ENCODE measurements at regions not wholly inside any gene's neighbourhood (a gene's known extent, or its start where the extent isn't known, plus 50 kb on each side); places are given as distances from the start of the nearest gene placed in this dataset.

DNA sequence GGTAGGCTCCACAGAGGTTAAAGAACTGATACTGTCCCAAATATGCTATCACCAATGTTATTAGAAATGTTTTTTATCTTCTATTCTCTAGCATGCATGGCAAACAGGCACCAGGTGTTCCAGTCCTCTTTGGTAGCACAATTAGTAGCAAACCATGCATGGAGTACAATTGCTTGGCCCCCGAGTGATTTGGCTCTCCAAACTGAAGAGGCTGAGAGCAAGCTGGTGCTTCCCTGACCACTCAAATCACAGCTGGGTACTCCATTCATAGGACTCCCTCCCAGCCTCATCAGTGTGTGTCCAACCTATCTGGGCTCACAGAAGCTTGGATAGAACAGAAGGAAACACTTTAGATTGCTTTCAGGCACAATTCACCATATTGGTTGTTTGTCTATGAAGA, 93.4 kb downstream of the DIO2 start:
- H3K36me3 ChIP-seq (ENCODE audit: insufficient read depth, insufficient read length, low read length): no peaks in the 10 kb centered on the region
- H3K9me3 ChIP-seq (ENCODE audit: insufficient read depth, low read length): peaks cover 2% of the 10 kb centered on the region; the same call in 1 of the 2 replicates
- no peak for DNase-seq (ENCODE audit: low read depth, low spot score)
- TF ChIP-seq YY1 (IDR thresholded peaks at IDR 0.05; ENCODE audit: insufficient read depth, insufficient read length) (no peak), SUZ12 (IDR thresholded peaks at IDR 0.05; ENCODE audit: extremely low read depth, insufficient read depth, insufficient read length) (no peak), ZNF274 (IDR thresholded peaks at IDR 0.05; ENCODE audit: low read depth, low read length) (no peak)
- H3K27me3 ChIP-seq (ENCODE audit: insufficient read depth, insufficient read length): no peaks in the 10 kb centered on the region
- H3K4me1 ChIP-seq (ENCODE audit: insufficient read depth, insufficient read length): no peaks in the 10 kb centered on the region
- no peak overlapping the region for H3K9ac ChIP-seq (ENCODE audit: insufficient read length, low read depth)
- H3K4me3 ChIP-seq (ENCODE audit: insufficient read length, low read depth): no peak overlapping the region

DNA sequence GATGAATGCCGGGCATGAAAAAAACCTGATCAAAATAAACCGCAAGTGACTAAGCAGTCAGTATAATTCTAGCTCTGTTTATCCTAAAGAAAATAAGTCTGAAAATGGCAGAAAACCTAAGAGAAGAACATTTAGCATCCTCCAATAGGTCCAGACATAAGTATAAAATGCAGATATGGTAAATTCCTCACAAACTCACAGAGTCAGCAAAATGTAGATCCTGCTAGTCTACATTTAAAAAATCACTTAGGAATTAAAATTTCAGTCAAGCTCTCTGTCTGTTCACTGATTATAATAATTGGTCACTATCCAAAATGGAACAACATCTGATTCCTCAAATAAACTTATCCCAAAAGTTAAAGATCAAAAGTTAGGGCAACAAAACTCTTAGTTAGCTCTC, 95.1 kb downstream of the DIO2 start:
- Histone ChIP-seq H3K36me3 (ENCODE audit: insufficient read depth, insufficient read length, low read length) (no peaks in the 10 kb centered on the region), H3K4me3 (ENCODE audit: insufficient read length, low read depth) (no peak overlapping the region)

DNA sequence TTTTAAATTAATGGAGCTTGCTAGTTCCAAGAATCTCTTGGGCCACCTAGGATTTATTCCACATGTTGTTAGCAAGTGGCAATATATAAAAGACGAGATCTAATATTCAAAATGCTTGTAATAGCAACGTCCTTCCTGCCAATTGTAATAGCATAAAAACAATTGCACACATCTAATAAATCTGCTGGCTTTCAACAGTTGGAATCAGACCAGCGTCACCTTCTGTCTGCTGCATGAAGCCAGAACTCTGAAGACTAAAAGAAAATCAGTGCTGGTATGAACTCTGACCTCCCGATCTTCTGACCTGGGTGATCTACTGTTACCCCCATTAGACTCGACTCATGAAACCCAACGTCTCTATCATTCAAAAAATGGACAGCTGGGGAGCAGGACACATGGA, 100.6 kb downstream of the DIO2 start:
- H3K36me3 ChIP-seq (ENCODE audit: insufficient read depth, insufficient read length, low read length): no peaks in the 10 kb centered on the region
- TF ChIP-seq YY1 (IDR thresholded peaks at IDR 0.05; ENCODE audit: insufficient read depth, insufficient read length): no peak
- TF ChIP-seq ZNF274 (IDR thresholded peaks at IDR 0.05; ENCODE audit: low read depth, low read length): no peak
- TF ChIP-seq SUZ12 (IDR thresholded peaks at IDR 0.05; ENCODE audit: extremely low read depth, insufficient read depth, insufficient read length): no peak
- DNase-seq (ENCODE audit: low read depth, low spot score): no peak

More for the DNA sequence above, 95.1 kb downstream of the DIO2 start:
- Histone ChIP-seq H3K4me1 (ENCODE audit: insufficient read depth, insufficient read length) (no peaks in the 10 kb centered on the region), H3K9ac (ENCODE audit: insufficient read length, low read depth) (no peak overlapping the region), H3K9me3 (ENCODE audit: insufficient read depth, low read length) (no peaks in the 10 kb centered on the region), H3K27me3 (ENCODE audit: insufficient read depth, insufficient read length) (no peaks in the 10 kb centered on the region)
- TF ChIP-seq ZNF274 (IDR thresholded peaks at IDR 0.05; ENCODE audit: low read depth, low read length) (no peak), SUZ12 (IDR thresholded peaks at IDR 0.05; ENCODE audit: extremely low read depth, insufficient read depth, insufficient read length) (no peak), YY1 (IDR thresholded peaks at IDR 0.05; ENCODE audit: insufficient read depth, insufficient read length) (no peak)
- DNase-seq (ENCODE audit: low read depth, low spot score): no peak

DNA sequence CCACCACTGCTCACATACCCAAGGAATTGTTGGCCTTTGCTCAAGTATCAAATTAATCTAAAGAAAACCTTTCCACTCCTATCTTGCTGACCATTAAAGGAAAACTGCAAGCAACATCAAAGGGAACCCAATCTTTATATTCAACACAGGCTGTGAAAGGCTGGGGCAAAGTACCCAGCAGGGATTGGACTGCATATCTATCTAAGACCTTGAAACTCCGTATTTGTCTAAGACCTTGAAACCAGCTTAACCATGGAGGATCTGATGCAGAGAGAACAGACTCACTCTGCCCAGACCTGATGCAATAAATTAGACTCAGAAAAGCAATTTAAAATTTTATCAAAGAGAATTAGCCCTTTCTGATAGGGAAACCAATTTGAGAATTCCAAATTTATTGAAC, 102.2 kb downstream of the DIO2 start:
- no peak for DNase-seq (ENCODE audit: low read depth, low spot score)
- no peaks in the 10 kb centered on the region for H3K27me3 ChIP-seq (ENCODE audit: insufficient read depth, insufficient read length)

More for the DNA sequence above, 100.6 kb downstream of the DIO2 start:
- H3K9me3 ChIP-seq (ENCODE audit: insufficient read depth, low read length): no peaks in the 10 kb centered on the region
- no peak overlapping the region for H3K9ac ChIP-seq (ENCODE audit: insufficient read length, low read depth)
- no peaks in the 10 kb centered on the region for H3K4me1 ChIP-seq (ENCODE audit: insufficient read depth, insufficient read length)
- no peak overlapping the region for H3K4me3 ChIP-seq (ENCODE audit: insufficient read length, low read depth)
- no peaks in the 10 kb centered on the region for H3K27me3 ChIP-seq (ENCODE audit: insufficient read depth, insufficient read length)

DNA sequence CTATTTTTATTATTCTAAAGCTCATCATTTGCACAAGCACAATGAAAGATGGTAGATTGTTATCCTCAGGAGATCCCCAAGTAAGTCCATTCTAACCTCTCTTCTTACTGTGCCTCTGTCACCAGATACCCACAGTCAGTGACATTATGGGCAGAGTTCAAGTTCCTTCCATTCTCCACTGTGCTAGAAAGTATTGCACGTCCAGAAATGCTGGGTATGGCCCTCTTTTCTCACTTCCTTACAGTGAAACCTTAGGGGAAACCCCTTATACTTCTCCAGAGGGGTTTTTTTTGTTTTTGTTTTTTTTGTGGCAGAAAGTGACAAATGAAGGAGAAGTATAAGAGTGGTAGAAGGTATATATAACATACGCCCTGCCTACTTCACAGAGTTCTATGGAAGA, 102.9 kb downstream of the DIO2 start:
- Histone ChIP-seq H3K9me3 (ENCODE audit: insufficient read depth, low read length) (no peaks in the 10 kb centered on the region), H3K4me1 (ENCODE audit: insufficient read depth, insufficient read length) (no peaks in the 10 kb centered on the region), H3K4me3 (ENCODE audit: insufficient read length, low read depth) (no peak overlapping the region), H3K9ac (ENCODE audit: insufficient read length, low read depth) (no peak overlapping the region), H3K36me3 (ENCODE audit: insufficient read depth, insufficient read length, low read length) (no peaks in the 10 kb centered on the region), H3K27me3 (ENCODE audit: insufficient read depth, insufficient read length) (no peaks in the 10 kb centered on the region)
- no peak for TF ChIP-seq SUZ12 (IDR thresholded peaks at IDR 0.05; ENCODE audit: extremely low read depth, insufficient read depth, insufficient read length)
- no peak for DNase-seq (ENCODE audit: low read depth, low spot score)

More for the DNA sequence above, 102.2 kb downstream of the DIO2 start:
- H3K4me1 ChIP-seq (ENCODE audit: insufficient read depth, insufficient read length): no peaks in the 10 kb centered on the region
- no peak overlapping the region for H3K9ac ChIP-seq (ENCODE audit: insufficient read length, low read depth)
- H3K9me3 ChIP-seq (ENCODE audit: insufficient read depth, low read length): no peaks in the 10 kb centered on the region
- no peak overlapping the region for H3K4me3 ChIP-seq (ENCODE audit: insufficient read length, low read depth)
- TF ChIP-seq SUZ12 (IDR thresholded peaks at IDR 0.05; ENCODE audit: extremely low read depth, insufficient read depth, insufficient read length) (no peak), YY1 (IDR thresholded peaks at IDR 0.05; ENCODE audit: insufficient read depth, insufficient read length) (no peak), ZNF274 (IDR thresholded peaks at IDR 0.05; ENCODE audit: low read depth, low read length) (no peak)
- H3K36me3 ChIP-seq (ENCODE audit: insufficient read depth, insufficient read length, low read length): no peaks in the 10 kb centered on the region

DNA sequence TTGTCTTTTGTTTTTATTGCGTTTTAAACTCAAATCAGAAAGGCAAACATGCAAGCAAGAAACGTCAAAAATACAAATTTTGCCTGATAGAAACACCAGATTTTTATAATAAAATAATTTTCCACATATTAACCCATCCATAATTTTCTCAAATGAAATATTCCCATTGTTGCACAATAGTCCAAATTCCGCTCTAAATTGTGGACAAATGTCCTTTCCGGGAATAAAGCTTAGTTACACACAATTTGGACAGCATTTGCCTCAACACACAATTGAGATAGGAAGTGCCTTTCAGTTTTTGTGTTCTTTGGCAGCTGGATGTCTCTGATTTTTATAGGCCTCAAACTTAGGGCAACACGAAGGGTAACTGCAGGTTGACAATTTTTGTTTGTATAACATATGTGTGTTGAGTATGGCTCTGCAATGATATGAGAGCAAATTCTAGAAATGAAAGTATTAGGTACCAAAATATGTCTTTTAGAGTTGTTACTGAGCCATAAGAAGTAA, 105.8 kb downstream of the DIO2 start:
- Histone ChIP-seq H3K36me3 (ENCODE audit: insufficient read depth, insufficient read length, low read length) (no peaks in the 10 kb centered on the region), H3K9ac (ENCODE audit: insufficient read length, low read depth) (no peak overlapping the region), H3K9me3 (ENCODE audit: insufficient read depth, low read length) (no peaks in the 10 kb centered on the region), H3K4me1 (ENCODE audit: insufficient read depth, insufficient read length) (no peaks in the 10 kb centered on the region), H3K27me3 (ENCODE audit: insufficient read depth, insufficient read length) (no peaks in the 10 kb centered on the region), H3K4me3 (ENCODE audit: insufficient read length, low read depth) (no peak overlapping the region)
- TF ChIP-seq YY1 (IDR thresholded peaks at IDR 0.05; ENCODE audit: insufficient read depth, insufficient read length) (no peak), ZNF274 (IDR thresholded peaks at IDR 0.05; ENCODE audit: low read depth, low read length) (no peak), SUZ12 (IDR thresholded peaks at IDR 0.05; ENCODE audit: extremely low read depth, insufficient read depth, insufficient read length) (no peak)
- DNase-seq (ENCODE audit: low read depth, low spot score): no peak

DNA sequence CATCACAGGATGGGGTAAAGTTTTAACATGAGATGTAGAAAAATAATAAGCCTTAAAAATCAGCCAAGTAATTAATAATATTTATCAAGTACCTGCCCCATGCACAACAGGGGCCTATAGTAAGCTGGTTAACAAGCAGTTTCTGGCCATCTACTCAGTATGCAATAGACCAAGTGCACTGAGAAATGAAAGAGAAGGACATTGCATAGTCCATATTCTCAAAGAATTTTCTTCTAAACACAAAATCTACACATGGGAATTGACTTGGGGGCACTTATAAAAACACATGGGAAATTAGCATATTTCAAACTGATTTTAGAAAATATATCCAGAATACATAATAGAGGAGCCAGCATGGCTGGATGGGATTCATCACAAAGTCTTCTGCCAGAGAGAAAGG, 109.5 kb downstream of the DIO2 start:
- Histone ChIP-seq H3K4me3 (ENCODE audit: insufficient read length, low read depth) (no peak overlapping the region), H3K9me3 (ENCODE audit: insufficient read depth, low read length) (no peaks in the 10 kb centered on the region), H3K4me1 (ENCODE audit: insufficient read depth, insufficient read length) (no peaks in the 10 kb centered on the region), H3K27me3 (ENCODE audit: insufficient read depth, insufficient read length) (no peaks in the 10 kb centered on the region), H3K9ac (ENCODE audit: insufficient read length, low read depth) (no peak overlapping the region), H3K36me3 (ENCODE audit: insufficient read depth, insufficient read length, low read length) (no peaks in the 10 kb centered on the region)
- DNase-seq (ENCODE audit: low read depth, low spot score): no peak
- TF ChIP-seq YY1 (IDR thresholded peaks at IDR 0.05; ENCODE audit: insufficient read depth, insufficient read length) (no peak), SUZ12 (IDR thresholded peaks at IDR 0.05; ENCODE audit: extremely low read depth, insufficient read depth, insufficient read length) (no peak), ZNF274 (IDR thresholded peaks at IDR 0.05; ENCODE audit: low read depth, low read length) (no peak)
